ENCODE measurements at regions not wholly inside any gene's neighbourhood (a gene's known extent, or its start where the extent isn't known, plus 50 kb on each side); places are given as distances from the start of the nearest gene placed in this dataset.

- Mint-ChIP-seq H3K9me3 (ENCODE audit: low read depth) (peaks cover 7% of the 10 kb centered on the region), H3K4me3 (no peak overlapping the region), H3K27ac (no peak overlapping the region), H3K27me3 (no peaks in the 10 kb centered on the region), H3K36me3 (no peaks in the 10 kb centered on the region), H3K4me1 (no peaks in the 10 kb centered on the region)
- CTCF ChIA-PET, result no interaction called here
- no peak for DNase-seq
- ATAC-seq, result no peak
These were observed 2440.0 kb downstream of the PCDH7 start for GRCh38 chr4:33160126-33160525.

GRCh38 chr4:33161202-33161601, 2441.0 kb downstream of the PCDH7 start:
- Mint-ChIP-seq H3K36me3 (no peaks in the 10 kb centered on the region), H3K27ac (no peak overlapping the region), H3K9me3 (ENCODE audit: low read depth) (peaks cover 9% of the 10 kb centered on the region), H3K27me3 (no peaks in the 10 kb centered on the region), H3K4me1 (no peaks in the 10 kb centered on the region), H3K4me3 (no peak overlapping the region)
- DNase-seq, result no peak
- CTCF ChIA-PET, result no interaction called here
- ATAC-seq, result no peak

DNA sequence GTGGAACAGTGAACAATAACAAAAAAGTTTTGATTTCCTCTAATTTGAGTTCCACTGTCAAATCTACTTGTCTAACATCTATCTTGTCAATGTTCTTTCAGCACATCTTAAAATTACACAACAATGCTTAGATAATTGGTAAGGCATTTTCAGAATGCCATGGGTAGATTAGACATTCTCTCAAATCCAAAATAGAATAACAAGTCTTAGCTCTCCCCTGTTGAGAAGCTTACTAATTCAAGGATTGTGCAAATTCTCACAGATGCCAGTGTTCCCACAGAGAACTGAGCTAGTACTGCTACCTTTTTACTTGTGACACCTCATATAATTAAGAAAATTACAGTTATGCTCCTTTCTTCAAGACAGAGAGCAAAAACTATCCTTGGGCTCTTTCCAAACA, 2442.0 kb downstream of the PCDH7 start:
- H3K27ac Mint-ChIP-seq, result no peak overlapping the region
- no peak overlapping the region for H3K4me3 Mint-ChIP-seq
- no peaks in the 10 kb centered on the region for H3K27me3 Mint-ChIP-seq
- H3K36me3 Mint-ChIP-seq, result no peaks in the 10 kb centered on the region
- no peak for ATAC-seq
- no peak for DNase-seq
- H3K9me3 Mint-ChIP-seq (ENCODE audit: low read depth), result peaks cover 6% of the 10 kb centered on the region
- CTCF ChIA-PET, result no interaction called here
- no peaks in the 10 kb centered on the region for H3K4me1 Mint-ChIP-seq

GRCh38 chr4:33171873-33172525, 2451.8 kb downstream of the PCDH7 start:
- Mint-ChIP-seq H3K4me3 (no peak overlapping the region), H3K27ac (no peak overlapping the region), H3K27me3 (no peaks in the 10 kb centered on the region), H3K9me3 (ENCODE audit: low read depth) (peaks cover 7% of the 10 kb centered on the region), H3K36me3 (no peaks in the 10 kb centered on the region), H3K4me1 (no peaks in the 10 kb centered on the region)
- CTCF ChIA-PET, result interaction anchor here (0.7 kb wide), 1 partner anchor 1724 kb away, joined by 4 read pairs; no protein-coding TSS in a partner anchor
- ATAC-seq, result no peak
- no peak for DNase-seq

GRCh38 chr4:33176566-33176965, 2456.4 kb downstream of the PCDH7 start:
- H3K27me3 Mint-ChIP-seq, result no peaks in the 10 kb centered on the region
- CTCF ChIA-PET, result no interaction called here
- no peaks in the 10 kb centered on the region for H3K4me1 Mint-ChIP-seq
- ATAC-seq (no peak), DNase-seq (no peak)
- H3K4me3 Mint-ChIP-seq, result no peak overlapping the region
- no peaks in the 10 kb centered on the region for H3K36me3 Mint-ChIP-seq
- peaks cover 13% of the 10 kb centered on the region for H3K9me3 Mint-ChIP-seq (ENCODE audit: low read depth)
- no peak overlapping the region for H3K27ac Mint-ChIP-seq

- H3K36me3 Mint-ChIP-seq, result no peaks in the 10 kb centered on the region
- DNase-seq (no peak), ATAC-seq (no peak)
- no peaks in the 10 kb centered on the region for H3K27me3 Mint-ChIP-seq
- CTCF ChIA-PET, result no interaction called here
- no peak overlapping the region for H3K27ac Mint-ChIP-seq
- peaks cover 5% of the 10 kb centered on the region for H3K4me1 Mint-ChIP-seq
- H3K9me3 Mint-ChIP-seq (ENCODE audit: low read depth), result peaks cover 9% of the 10 kb centered on the region
- no peak overlapping the region for H3K4me3 Mint-ChIP-seq
These were observed 2464.6 kb downstream of the PCDH7 start for GRCh38 chr4:33184657-33185290.

GRCh38 chr4:33187035-33187434, 2466.9 kb downstream of the PCDH7 start:
- DNase-seq (no peak), ATAC-seq (no peak)
- CTCF ChIA-PET, result no interaction called here
- no peak overlapping the region for H3K27ac Mint-ChIP-seq
- peaks cover 5% of the 10 kb centered on the region for H3K4me1 Mint-ChIP-seq
- no peaks in the 10 kb centered on the region for H3K27me3 Mint-ChIP-seq
- no peak overlapping the region for H3K4me3 Mint-ChIP-seq
- no peaks in the 10 kb centered on the region for H3K36me3 Mint-ChIP-seq
- peaks cover 4% of the 10 kb centered on the region for H3K9me3 Mint-ChIP-seq (ENCODE audit: low read depth)

DNA sequence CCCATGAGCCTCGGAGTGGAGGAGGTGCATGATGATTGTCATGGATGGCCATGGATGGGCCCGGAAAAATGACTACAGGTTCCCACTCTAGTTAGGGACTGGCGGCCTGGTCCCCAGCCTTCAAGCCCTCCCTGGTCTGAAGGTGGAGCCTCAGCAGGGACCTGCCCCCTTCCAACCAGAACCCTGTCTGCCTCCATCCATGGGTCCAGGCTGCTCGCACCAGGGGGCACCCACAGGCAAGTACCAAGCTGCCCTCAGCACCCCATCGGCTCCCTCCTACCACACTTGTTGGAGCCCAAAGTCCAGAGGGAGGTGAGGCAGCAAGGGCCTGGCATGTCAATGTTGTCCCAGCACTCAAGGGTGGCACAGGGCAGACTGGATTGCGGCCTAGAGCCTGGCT, 2468.6 kb downstream of the PCDH7 start:
- CTCF ChIA-PET, result no interaction called here
- Mint-ChIP-seq H3K4me1 (peaks cover 5% of the 10 kb centered on the region), H3K36me3 (no peaks in the 10 kb centered on the region), H3K4me3 (no peak overlapping the region), H3K27ac (no peak overlapping the region), H3K9me3 (ENCODE audit: low read depth) (peaks cover 4% of the 10 kb centered on the region), H3K27me3 (no peaks in the 10 kb centered on the region)
- no peak for ATAC-seq
- DNase-seq, result no peak

GRCh38 chr4:33189169-33189568, 2469.0 kb downstream of the PCDH7 start:
- Mint-ChIP-seq H3K9me3 (ENCODE audit: low read depth) (peaks cover 4% of the 10 kb centered on the region), H3K4me1 (peaks cover 5% of the 10 kb centered on the region), H3K36me3 (no peaks in the 10 kb centered on the region), H3K27me3 (no peaks in the 10 kb centered on the region), H3K4me3 (no peak overlapping the region), H3K27ac (no peak overlapping the region)
- CTCF ChIA-PET, result no interaction called here
- no peak for ATAC-seq
- DNase-seq, result no peak

GRCh38 chr4:33193109-33193508, 2472.9 kb downstream of the PCDH7 start:
- H3K4me1 Mint-ChIP-seq, result no peaks in the 10 kb centered on the region
- H3K9me3 Mint-ChIP-seq (ENCODE audit: low read depth), result peaks cover 5% of the 10 kb centered on the region
- H3K27me3 Mint-ChIP-seq, result no peaks in the 10 kb centered on the region
- DNase-seq, result no peak
- no peak overlapping the region for H3K27ac Mint-ChIP-seq
- H3K36me3 Mint-ChIP-seq, result no peaks in the 10 kb centered on the region
- no peak overlapping the region for H3K4me3 Mint-ChIP-seq
- CTCF ChIA-PET, result no interaction called here
- ATAC-seq, result no peak

GRCh38 chr4:33200377-33200776, 2480.2 kb downstream of the PCDH7 start:
- ATAC-seq (no peak), DNase-seq (no peak)
- CTCF ChIA-PET, result no interaction called here
- Mint-ChIP-seq H3K4me1 (no peaks in the 10 kb centered on the region), H3K9me3 (ENCODE audit: low read depth) (peaks cover 5% of the 10 kb centered on the region), H3K4me3 (no peak overlapping the region), H3K36me3 (no peaks in the 10 kb centered on the region), H3K27me3 (no peaks in the 10 kb centered on the region), H3K27ac (no peak overlapping the region)

- no peaks in the 10 kb centered on the region for H3K27me3 Mint-ChIP-seq
- H3K36me3 Mint-ChIP-seq, result no peaks in the 10 kb centered on the region
- CTCF ChIA-PET, result no interaction called here
- H3K4me3 Mint-ChIP-seq, result no peak overlapping the region
- ATAC-seq, result no peak
- peaks cover 5% of the 10 kb centered on the region for H3K9me3 Mint-ChIP-seq (ENCODE audit: low read depth)
- no peak overlapping the region for H3K27ac Mint-ChIP-seq
- H3K4me1 Mint-ChIP-seq, result no peaks in the 10 kb centered on the region
- no peak for DNase-seq
These were observed 2498.1 kb downstream of the PCDH7 start for GRCh38 chr4:33218238-33218637.

- H3K4me3 Mint-ChIP-seq, result no peak overlapping the region
- ATAC-seq (no peak), DNase-seq (no peak)
- CTCF ChIA-PET, result no interaction called here
- H3K27ac Mint-ChIP-seq, result no peak overlapping the region
- peaks cover 3% of the 10 kb centered on the region for H3K9me3 Mint-ChIP-seq (ENCODE audit: low read depth)
- H3K27me3 Mint-ChIP-seq, result no peaks in the 10 kb centered on the region
- no peaks in the 10 kb centered on the region for H3K4me1 Mint-ChIP-seq
- H3K36me3 Mint-ChIP-seq, result no peaks in the 10 kb centered on the region
These were observed 2506.0 kb downstream of the PCDH7 start for GRCh38 chr4:33226133-33226532.

DNA sequence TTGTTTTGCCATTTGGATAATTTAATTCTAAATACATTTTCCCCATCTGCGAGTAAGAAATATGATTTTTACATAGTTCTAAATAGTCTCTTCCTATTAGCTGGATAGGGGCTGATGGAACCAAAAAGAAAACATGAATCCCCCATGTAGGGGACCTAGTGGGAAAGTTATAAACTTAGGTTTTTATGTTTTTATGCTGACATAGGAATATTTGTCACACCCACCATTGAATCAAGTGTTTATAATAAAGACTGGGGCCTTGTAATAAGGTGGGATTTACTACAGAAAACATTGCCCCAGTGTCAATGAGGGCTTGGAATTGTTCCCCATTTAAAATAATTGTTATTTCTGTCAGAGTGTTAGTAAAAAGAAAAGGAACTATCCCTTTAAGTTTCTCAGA, 2506.6 kb downstream of the PCDH7 start:
- Mint-ChIP-seq H3K9me3 (ENCODE audit: low read depth) (peaks cover 3% of the 10 kb centered on the region), H3K27ac (no peak overlapping the region), H3K4me1 (no peaks in the 10 kb centered on the region), H3K27me3 (no peaks in the 10 kb centered on the region), H3K4me3 (no peak overlapping the region), H3K36me3 (no peaks in the 10 kb centered on the region)
- DNase-seq (no peak), ATAC-seq (no peak)
- CTCF ChIA-PET, result no interaction called here
